ENCODE measurements at regions not wholly inside any gene's neighbourhood (a gene's known extent, or its start where the extent isn't known, plus 50 kb on each side); places are given as distances from the start of the nearest gene placed in this dataset.
A peak's percentile ranks its signal among the peaks of the same experiment; 100 is the strongest.

DNA sequence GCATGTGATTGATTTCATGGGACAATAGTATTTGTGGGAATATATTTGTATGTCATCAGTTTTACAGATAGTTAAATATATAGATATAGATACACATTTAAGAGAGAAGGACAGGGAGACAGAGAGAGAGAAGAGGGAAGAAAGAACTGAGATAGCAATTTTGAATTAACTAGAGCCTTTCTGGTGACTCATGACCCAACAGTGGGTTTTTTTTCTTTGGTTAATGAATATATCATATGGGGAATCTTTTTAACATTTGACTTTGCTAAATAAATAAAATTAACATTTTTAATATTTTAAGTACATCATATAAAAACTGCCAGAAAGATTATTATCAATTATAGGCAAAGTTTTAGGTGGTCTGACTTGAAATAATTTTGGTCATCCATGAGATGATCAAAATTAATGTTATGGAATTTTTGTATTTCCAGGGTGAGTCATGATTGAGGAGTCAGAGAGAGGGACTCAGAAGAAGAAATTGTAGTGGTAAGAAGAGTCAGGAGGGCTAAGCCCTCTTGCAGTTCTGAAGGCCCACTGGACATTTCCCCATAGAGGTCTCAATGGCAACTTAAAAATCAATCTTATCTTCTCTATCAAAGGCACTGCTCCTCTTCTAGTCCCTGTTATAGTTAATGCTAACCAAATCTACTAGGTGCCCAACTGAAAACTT is 508.1 kb upstream of the MAP3K7 start:
- DNase-seq (ENCODE audit: low read depth, low spot score), result no peak
- H3K4me3 ChIP-seq (ENCODE audit: low read depth, low read length), result no peak overlapping the region
- TF ChIP-seq, protein P1, sequence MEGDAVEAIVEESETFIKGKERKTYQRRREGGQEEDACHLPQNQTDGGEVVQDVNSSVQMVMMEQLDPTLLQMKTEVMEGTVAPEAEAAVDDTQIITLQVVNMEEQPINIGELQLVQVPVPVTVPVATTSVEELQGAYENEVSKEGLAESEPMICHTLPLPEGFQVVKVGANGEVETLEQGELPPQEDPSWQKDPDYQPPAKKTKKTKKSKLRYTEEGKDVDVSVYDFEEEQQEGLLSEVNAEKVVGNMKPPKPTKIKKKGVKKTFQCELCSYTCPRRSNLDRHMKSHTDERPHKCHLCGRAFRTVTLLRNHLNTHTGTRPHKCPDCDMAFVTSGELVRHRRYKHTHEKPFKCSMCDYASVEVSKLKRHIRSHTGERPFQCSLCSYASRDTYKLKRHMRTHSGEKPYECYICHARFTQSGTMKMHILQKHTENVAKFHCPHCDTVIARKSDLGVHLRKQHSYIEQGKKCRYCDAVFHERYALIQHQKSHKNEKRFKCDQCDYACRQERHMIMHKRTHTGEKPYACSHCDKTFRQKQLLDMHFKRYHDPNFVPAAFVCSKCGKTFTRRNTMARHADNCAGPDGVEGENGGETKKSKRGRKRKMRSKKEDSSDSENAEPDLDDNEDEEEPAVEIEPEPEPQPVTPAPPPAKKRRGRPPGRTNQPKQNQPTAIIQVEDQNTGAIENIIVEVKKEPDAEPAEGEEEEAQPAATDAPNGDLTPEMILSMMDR (IDR thresholded peaks at IDR 0.05; ENCODE audit: low read depth, low read length), result no peak
- in situ Hi-C loops (cut with HindIII; ENCODE audit: low sequenced_read_pairs), result no loop called here

GRCh38 chr6:91094341-91094740 is 507.5 kb upstream of the MAP3K7 start:
- in situ Hi-C loops (cut with HindIII; ENCODE audit: low sequenced_read_pairs), result no loop called here
- TF ChIP-seq, protein P1 (IDR thresholded peaks at IDR 0.05; ENCODE audit: low read depth, low read length), result no peak
- H3K4me3 ChIP-seq (ENCODE audit: low read depth, low read length), result no peak overlapping the region
- no peak for DNase-seq (ENCODE audit: low read depth, low spot score)

GRCh38 chr6:91088976-91089375 is 502.1 kb upstream of the MAP3K7 start:
- H3K4me3 ChIP-seq (ENCODE audit: low read depth, low read length), result no peak overlapping the region
- no peak for DNase-seq (ENCODE audit: low read depth, low spot score)
- in situ Hi-C loops (cut with HindIII; ENCODE audit: low sequenced_read_pairs), result no loop called here
- TF ChIP-seq, protein P1 (IDR thresholded peaks at IDR 0.05; ENCODE audit: low read depth, low read length), result no peak

GRCh38 chr6:91088515-91088914 is 501.6 kb upstream of the MAP3K7 start:
- no peak for DNase-seq (ENCODE audit: low read depth, low spot score)
- TF ChIP-seq, protein P1 (IDR thresholded peaks at IDR 0.05; ENCODE audit: low read depth, low read length), result no peak
- H3K4me3 ChIP-seq (ENCODE audit: low read depth, low read length), result no peak overlapping the region
- in situ Hi-C loops (cut with HindIII; ENCODE audit: low sequenced_read_pairs), result no loop called here

- in situ Hi-C loops (cut with HindIII; ENCODE audit: low sequenced_read_pairs), result no loop called here
- no peak for DNase-seq (ENCODE audit: low read depth, low spot score)
- no peak overlapping the region for H3K4me3 ChIP-seq (ENCODE audit: low read depth, low read length)
- TF ChIP-seq, protein P1 (IDR thresholded peaks at IDR 0.05; ENCODE audit: low read depth, low read length), result no peak
These were observed 501.0 kb upstream of the MAP3K7 start for GRCh38 chr6:91087908-91088307.

DNA sequence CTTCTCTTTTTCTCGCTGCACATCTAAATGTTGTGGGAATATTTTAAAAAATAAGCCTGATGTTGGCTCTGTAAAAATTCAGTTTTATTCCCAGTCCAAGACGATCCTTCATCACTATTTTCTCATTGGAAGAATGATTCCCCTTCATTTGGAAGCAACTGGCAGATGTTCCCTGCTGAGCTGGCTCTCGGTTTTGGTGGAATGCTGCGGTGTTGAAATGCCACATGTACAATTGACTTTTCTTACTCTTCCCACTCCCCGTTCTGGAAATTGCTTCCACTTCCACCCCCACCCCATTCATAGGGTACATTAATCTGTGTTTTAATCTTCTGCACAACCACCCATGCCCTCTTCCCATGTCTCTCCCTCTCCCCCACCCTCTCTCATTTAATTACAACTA is 496.3 kb upstream of the MAP3K7 start:
- TF ChIP-seq, protein P1 (IDR thresholded peaks at IDR 0.05; ENCODE audit: low read depth, low read length), result no peak
- no peak overlapping the region for H3K4me3 ChIP-seq (ENCODE audit: low read depth, low read length)
- DNase-seq (ENCODE audit: low read depth, low spot score), result peak; percentile 62
- in situ Hi-C loops (cut with HindIII; ENCODE audit: low sequenced_read_pairs), result no loop called here

Data from astrocyte of the spinal cord (primary cell).